ENCODE measurements at regions not wholly inside any gene's neighbourhood (a gene's known extent, or its start where the extent isn't known, plus 50 kb on each side); places are given as distances from the start of the nearest gene placed in this dataset.

- TF ChIP-seq ZBTB7B (CRISPR knock-in tag; IDR thresholded peaks at IDR 0.05), result no peak
- TF ChIP-seq SRY (CRISPR knock-in tag; IDR thresholded peaks at IDR 0.05), result no peak
- peak; percentile 74 for TF ChIP-seq RXRB (CRISPR knock-in tag; IDR thresholded peaks at IDR 0.05; ENCODE audit: borderline replicate concordance)
- TF ChIP-seq, protein P1, sequence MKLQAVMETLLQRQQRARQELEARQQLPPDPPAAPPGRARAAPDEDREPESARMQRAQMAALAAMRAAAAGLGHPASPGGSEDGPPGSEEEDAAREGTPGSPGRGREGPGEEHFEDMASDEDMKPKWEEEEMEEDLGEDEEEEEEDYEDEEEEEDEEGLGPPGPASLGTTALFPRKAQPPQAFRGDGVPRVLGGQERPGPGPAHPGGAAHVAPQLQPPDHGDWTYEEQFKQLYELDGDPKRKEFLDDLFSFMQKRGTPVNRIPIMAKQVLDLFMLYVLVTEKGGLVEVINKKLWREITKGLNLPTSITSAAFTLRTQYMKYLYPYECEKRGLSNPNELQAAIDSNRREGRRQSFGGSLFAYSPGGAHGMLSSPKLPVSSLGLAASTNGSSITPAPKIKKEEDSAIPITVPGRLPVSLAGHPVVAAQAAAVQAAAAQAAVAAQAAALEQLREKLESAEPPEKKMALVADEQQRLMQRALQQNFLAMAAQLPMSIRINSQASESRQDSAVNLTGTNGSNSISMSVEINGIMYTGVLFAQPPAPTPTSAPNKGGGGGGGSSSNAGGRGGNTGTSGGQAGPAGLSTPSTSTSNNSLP (IDR thresholded peaks at IDR 0.05; ENCODE audit: low read depth, low read length), result peak; percentile 96
- TF ChIP-seq SRSF9 (IDR thresholded peaks at IDR 0.05; ENCODE audit: borderline replicate concordance, insufficient read depth, low read depth, low read length, poor library complexity, severe bottlenecking), result no peak
- TF ChIP-seq AKAP8 (CRISPR knock-in tag; IDR thresholded peaks at IDR 0.05), result no peak
- TF ChIP-seq SMARCC2 (IDR thresholded peaks at IDR 0.05), result no peak
- TF ChIP-seq, protein P2, sequence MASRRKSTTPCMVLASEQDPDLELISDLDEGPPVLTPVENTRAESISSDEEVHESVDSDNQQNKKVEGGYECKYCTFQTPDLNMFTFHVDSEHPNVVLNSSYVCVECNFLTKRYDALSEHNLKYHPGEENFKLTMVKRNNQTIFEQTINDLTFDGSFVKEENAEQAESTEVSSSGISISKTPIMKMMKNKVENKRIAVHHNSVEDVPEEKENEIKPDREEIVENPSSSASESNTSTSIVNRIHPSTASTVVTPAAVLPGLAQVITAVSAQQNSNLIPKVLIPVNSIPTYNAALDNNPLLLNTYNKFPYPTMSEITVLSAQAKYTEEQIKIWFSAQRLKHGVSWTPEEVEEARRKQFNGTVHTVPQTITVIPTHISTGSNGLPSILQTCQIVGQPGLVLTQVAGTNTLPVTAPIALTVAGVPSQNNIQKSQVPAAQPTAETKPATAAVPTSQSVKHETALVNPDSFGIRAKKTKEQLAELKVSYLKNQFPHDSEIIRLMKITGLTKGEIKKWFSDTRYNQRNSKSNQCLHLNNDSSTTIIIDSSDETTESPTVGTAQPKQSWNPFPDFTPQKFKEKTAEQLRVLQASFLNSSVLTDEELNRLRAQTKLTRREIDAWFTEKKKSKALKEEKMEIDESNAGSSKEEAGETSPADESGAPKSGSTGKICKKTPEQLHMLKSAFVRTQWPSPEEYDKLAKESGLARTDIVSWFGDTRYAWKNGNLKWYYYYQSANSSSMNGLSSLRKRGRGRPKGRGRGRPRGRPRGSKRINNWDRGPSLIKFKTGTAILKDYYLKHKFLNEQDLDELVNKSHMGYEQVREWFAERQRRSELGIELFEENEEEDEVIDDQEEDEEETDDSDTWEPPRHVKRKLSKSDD (CRISPR knock-in tag; IDR thresholded peaks at IDR 0.05; ENCODE audit: low read depth), result no peak
- no peak for TF ChIP-seq LCORL (IDR thresholded peaks at IDR 0.05)
- TF ChIP-seq LCORL (CRISPR knock-in tag; IDR thresholded peaks at IDR 0.05), result no peak
- peak; percentile 89 for TF ChIP-seq BCL6 (CRISPR knock-in tag; IDR thresholded peaks at IDR 0.05)
- TF ChIP-seq MTF2 (CRISPR knock-in tag; IDR thresholded peaks at IDR 0.05; ENCODE audit: borderline replicate concordance), result no peak
- no peak for TF ChIP-seq ZNF879 (CRISPR knock-in tag; IDR thresholded peaks at IDR 0.05)
- TF ChIP-seq SMC3 (IDR thresholded peaks at IDR 0.05; ENCODE audit: low read length), result no peak
- no peak for TF ChIP-seq ZNF569 (CRISPR knock-in tag; IDR thresholded peaks at IDR 0.05; ENCODE audit: borderline replicate concordance)
- TF ChIP-seq PRMT3 (CRISPR knock-in tag; IDR thresholded peaks at IDR 0.05; ENCODE audit: borderline replicate concordance, low read depth), result no peak
- TF ChIP-seq SIX4 (CRISPR knock-in tag; IDR thresholded peaks at IDR 0.05), result peak; percentile 73; the same call in 1 of the 2 replicates
- TF ChIP-seq, protein P3, sequence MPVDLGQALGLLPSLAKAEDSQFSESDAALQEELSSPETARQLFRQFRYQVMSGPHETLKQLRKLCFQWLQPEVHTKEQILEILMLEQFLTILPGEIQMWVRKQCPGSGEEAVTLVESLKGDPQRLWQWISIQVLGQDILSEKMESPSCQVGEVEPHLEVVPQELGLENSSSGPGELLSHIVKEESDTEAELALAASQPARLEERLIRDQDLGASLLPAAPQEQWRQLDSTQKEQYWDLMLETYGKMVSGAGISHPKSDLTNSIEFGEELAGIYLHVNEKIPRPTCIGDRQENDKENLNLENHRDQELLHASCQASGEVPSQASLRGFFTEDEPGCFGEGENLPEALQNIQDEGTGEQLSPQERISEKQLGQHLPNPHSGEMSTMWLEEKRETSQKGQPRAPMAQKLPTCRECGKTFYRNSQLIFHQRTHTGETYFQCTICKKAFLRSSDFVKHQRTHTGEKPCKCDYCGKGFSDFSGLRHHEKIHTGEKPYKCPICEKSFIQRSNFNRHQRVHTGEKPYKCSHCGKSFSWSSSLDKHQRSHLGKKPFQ (CRISPR knock-in tag; IDR thresholded peaks at IDR 0.05; ENCODE audit: insufficient replicate concordance), result no peak
- no peak for TF ChIP-seq ZNF10 (CRISPR knock-in tag; IDR thresholded peaks at IDR 0.05; ENCODE audit: borderline replicate concordance, low read depth)
- no peak for TF ChIP-seq CCDC6 (CRISPR knock-in tag; IDR thresholded peaks at IDR 0.05)
- no peak for TF ChIP-seq ZNF839 (CRISPR knock-in tag; IDR thresholded peaks at IDR 0.05; ENCODE audit: borderline replicate concordance)
- TF ChIP-seq SSRP1 (CRISPR knock-in tag; IDR thresholded peaks at IDR 0.05), result no peak
- TF ChIP-seq ZNF883 (CRISPR knock-in tag; IDR thresholded peaks at IDR 0.05; ENCODE audit: not compliant biosample characterization), result no peak
- TF ChIP-seq, protein P4, sequence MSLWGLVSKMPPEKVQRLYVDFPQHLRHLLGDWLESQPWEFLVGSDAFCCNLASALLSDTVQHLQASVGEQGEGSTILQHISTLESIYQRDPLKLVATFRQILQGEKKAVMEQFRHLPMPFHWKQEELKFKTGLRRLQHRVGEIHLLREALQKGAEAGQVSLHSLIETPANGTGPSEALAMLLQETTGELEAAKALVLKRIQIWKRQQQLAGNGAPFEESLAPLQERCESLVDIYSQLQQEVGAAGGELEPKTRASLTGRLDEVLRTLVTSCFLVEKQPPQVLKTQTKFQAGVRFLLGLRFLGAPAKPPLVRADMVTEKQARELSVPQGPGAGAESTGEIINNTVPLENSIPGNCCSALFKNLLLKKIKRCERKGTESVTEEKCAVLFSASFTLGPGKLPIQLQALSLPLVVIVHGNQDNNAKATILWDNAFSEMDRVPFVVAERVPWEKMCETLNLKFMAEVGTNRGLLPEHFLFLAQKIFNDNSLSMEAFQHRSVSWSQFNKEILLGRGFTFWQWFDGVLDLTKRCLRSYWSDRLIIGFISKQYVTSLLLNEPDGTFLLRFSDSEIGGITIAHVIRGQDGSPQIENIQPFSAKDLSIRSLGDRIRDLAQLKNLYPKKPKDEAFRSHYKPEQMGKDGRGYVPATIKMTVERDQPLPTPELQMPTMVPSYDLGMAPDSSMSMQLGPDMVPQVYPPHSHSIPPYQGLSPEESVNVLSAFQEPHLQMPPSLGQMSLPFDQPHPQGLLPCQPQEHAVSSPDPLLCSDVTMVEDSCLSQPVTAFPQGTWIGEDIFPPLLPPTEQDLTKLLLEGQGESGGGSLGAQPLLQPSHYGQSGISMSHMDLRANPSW (CRISPR knock-in tag; IDR thresholded peaks at IDR 0.05; ENCODE audit: borderline replicate concordance), result no peak
These were observed 69.1 kb upstream of the STUM start (continued) for GRCh38 chr1:226479474-226479873.
